Naive B cell (primary cell): ENCODE measurements at regions not wholly inside any gene's neighbourhood (a gene's known extent, or its start where the extent isn't known, plus 50 kb on each side); places are given as distances from the start of the nearest gene placed in this dataset.
A peak's percentile ranks its signal among the peaks of the same experiment; 100 is the strongest.

Experiments used
- ATAC-seq, 2 donors: fragments of 150-1000 bp; cut with Tn5 transposase; 2 replicates each; pipeline ENCODE4 v1.10.0; 2021; ENCODE audit warnings: low read depth in 2 of 2, mild to moderate bottlenecking in 2 of 2, moderate library complexity in 2 of 2
- DNase-seq: peaks from one replicate; pipeline ENCODE4 v3.0.0; 2022
- H3K27ac Mint-ChIP-seq, 6 donors: one replicate each; pipeline ENCODE4 v1.8.0; 2020 to 2022; ENCODE audit warnings: mild to moderate bottlenecking in 6 of 6, mixed read lengths in 6 of 6, moderate library complexity in 5 of 6, inconsistent platforms in 2 of 6
- H3K27me3 Mint-ChIP-seq, 3 donors: one replicate each; pipeline ENCODE4 v1.8.0; 2021 to 2022; ENCODE audit warnings: mixed read lengths in 3 of 3, mild to moderate bottlenecking in 1 of 3
- H3K36me3 Mint-ChIP-seq, 2 donors: one replicate each; pipeline ENCODE4 v1.8.0; 2020 to 2022; ENCODE audit warnings: mixed read lengths in 2 of 2, inconsistent platforms in 1 of 2, mild to moderate bottlenecking in 1 of 2
- H3K4me1 Mint-ChIP-seq, 3 donors: one replicate each; pipeline ENCODE4 v1.8.0; 2020 to 2022; ENCODE audit warnings: mixed read lengths in 3 of 3, inconsistent platforms in 1 of 3, mild to moderate bottlenecking in 1 of 3, moderate library complexity in 1 of 3
- H3K4me3 Mint-ChIP-seq, 8 donors: one replicate each; pipeline ENCODE4 v1.8.0; 2020 to 2022; ENCODE audit warnings: mild to moderate bottlenecking in 8 of 8, mixed read lengths in 8 of 8, moderate library complexity in 8 of 8, inconsistent platforms in 2 of 8
- H3K9me3 Mint-ChIP-seq, 7 donors: one replicate each; pipeline ENCODE4 v1.8.0; 2020 to 2022; ENCODE audit warnings: mixed read lengths in 7 of 7, mild to moderate bottlenecking in 5 of 7, inconsistent platforms in 2 of 7, moderate library complexity in 1 of 7

DNA sequence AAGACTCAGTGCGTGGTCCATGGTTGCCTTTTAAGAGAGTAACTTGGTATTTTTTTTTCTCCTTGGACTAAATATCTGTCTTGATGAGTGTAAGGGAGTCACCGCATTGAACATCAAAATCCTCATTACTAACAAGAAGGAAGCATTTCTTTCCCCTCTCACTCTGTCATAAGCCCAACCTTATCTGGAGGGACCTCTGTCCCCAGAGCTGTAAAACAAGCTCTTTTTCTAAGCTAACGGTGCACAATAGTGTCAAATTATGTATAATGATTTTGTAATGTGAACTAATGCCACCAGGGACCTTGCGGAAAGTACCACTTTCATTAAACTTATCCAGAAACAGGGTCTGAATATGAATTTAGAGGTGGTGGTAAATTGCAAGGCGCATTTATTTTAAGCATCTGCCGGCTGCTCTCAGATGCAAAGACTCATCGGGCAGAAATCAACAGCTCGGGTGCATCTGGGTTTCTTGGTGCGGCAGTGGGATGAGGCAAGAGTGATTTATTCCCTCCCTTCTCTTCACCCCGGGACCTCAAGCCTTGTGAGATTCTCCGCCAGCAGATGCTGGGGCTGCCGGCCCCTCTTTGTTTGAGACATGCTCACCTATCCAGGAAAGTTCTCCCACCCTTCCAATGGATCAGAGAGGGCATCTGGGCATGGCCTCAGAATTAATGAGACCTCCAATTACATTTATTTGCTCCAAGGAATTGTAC is 95.2 kb upstream of the IRX3 start:
- peaks cover 9 to 16% (median 15%) of the 10 kb centered on the region in 3 donors for H3K27me3 Mint-ChIP-seq
- no peak overlapping the region for H3K27ac Mint-ChIP-seq
- no peaks in the 10 kb centered on the region for H3K4me1 Mint-ChIP-seq
- H3K36me3 Mint-ChIP-seq: peaks cover 0 to 26% of the 10 kb centered on the region in 2 donors
- H3K4me3 Mint-ChIP-seq: no peak overlapping the region
- no peak for ATAC-seq
- DNase-seq: no peak
- H3K9me3 Mint-ChIP-seq: peaks cover 11 to 58% (median 24%) of the 10 kb centered on the region in 7 donors

DNA sequence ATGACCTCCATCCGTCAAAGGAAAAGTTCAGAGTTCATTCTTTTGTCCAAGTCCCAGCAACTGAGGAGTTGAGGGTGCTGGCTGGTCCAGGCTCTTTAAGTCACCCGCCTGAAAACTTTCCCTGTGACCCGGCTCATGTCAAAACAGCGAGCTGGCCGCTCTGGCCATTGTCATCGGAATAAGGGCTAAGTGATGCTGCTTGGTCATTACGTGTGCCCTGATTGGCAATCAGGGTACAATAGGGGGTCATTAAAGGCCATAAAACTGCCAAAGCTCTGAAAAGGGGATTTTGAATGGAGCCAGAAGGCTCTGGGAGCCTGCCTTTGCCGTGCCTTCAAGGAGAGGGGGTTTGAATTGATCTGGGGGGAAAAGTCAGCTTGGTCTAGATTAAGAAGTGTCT is 88.5 kb upstream of the IRX3 start:
- ATAC-seq (no peak), DNase-seq (no peak)
- H3K9me3 Mint-ChIP-seq: peaks cover 6 to 29% (median 16%) of the 10 kb centered on the region in 7 donors
- H3K4me3 Mint-ChIP-seq: no peak overlapping the region
- peaks cover 0 to 13% of the 10 kb centered on the region in 2 donors for H3K36me3 Mint-ChIP-seq
- peaks cover 46 to 73% (median 48%) of the 10 kb centered on the region in 3 donors for H3K27me3 Mint-ChIP-seq
- no peak overlapping the region for H3K27ac Mint-ChIP-seq
- peaks cover 0 to 6% (median 0%) of the 10 kb centered on the region in 3 donors for H3K4me1 Mint-ChIP-seq

DNA sequence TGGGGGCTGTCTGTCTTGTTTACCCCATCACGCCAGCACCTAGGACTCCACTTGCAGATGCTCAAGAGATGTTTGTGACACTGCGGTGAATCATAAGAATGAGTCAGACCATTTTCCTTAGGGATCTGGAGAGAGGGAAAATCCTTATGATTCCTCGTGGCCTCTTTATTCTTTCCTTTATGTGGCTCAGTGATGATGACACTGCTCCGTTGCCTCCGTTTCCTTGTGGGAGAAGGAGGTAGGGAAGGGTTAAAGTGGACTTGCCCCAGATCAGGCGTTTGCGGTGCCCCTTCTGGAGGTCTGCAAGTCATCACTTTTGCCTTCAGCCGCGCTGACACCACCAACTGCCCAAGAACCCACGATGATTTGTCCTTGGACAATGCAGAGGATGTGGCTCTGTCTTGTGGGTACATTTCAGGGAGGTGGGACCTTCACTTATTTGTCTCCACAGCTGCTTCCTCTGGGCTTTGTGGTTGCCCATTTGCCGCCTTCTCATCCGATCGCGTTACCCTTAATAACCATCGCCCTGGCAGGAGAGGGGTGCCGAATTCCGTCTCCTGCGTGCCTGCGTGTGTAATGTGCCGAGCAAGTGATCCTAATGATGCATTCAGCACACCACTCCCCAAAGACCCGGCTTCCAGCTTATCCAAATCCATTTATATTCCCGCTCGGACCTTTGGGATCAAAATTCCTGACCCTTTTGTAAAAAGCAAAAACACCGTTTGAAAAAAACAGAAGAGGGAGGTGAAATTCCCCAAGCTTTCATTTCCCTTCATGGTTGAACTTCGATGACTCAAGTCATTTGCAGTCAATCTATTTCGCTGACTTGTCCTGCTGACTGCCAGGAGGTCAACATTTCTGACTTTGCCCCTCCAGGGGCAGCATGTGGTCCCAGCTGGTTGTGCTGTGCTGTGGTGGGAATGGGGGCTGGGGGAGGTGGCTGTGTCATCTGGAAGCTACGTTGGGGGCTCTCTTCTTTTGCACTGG is 87.2 kb upstream of the IRX3 start:
- Mint-ChIP-seq H3K9me3 (peaks cover 4 to 19% (median 16%) of the 10 kb centered on the region in 7 donors), H3K36me3 (peaks cover 0 to 7% of the 10 kb centered on the region in 2 donors), H3K27ac (peak overlapping the region in 1 of 6 donors; percentile 73), H3K27me3 (peaks cover 36 to 78% (median 57%) of the 10 kb centered on the region in 3 donors), H3K4me3 (peak overlapping the region in 1 of 8 donors; percentile 9), H3K4me1 (peaks cover 0 to 6% (median 0%) of the 10 kb centered on the region in 3 donors)
- no peak for ATAC-seq
- DNase-seq: no peak

DNA sequence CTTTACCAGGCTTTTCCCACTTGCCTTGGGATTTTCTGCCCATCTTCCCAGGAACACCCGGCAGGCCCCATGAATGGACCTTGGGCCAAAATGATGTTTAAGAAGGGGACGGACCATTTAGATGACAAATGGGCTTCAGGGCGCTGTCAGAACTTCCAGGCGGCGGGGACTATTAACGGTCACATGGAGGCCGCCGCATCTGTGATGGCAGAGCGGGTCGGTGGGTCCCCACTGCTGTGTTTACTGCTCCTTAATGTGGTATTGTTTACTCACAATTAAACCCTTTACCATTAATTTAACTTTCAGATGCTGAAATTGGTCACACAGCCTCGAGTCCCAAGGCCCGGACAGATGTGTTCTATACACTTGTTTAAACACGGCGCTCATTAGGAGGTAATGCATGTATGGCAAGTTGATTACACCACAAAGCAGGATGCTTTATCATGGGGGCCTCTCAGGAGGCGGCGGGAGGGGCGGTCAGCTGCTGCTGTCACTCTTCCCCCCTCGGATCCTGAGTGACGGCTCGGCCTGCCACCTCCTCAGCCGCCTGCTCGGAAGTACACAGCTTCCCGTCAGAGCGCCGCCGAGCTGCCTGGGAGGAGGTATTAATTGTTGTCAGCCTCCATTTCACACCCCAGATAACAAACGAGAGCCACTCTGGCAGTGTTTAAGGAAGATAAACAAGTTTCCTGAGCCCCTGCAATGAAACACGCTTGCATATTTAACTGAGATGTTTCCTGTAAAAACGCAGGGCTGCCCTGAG is 83.9 kb upstream of the IRX3 start:
- Mint-ChIP-seq H3K36me3 (no peaks in the 10 kb centered on the region), H3K27me3 (peaks cover 32 to 57% (median 46%) of the 10 kb centered on the region in 3 donors), H3K4me3 (no peak overlapping the region), H3K9me3 (peaks cover 0 to 6% (median 2%) of the 10 kb centered on the region in 7 donors), H3K27ac (no peak overlapping the region), H3K4me1 (peaks cover 0 to 6% (median 0%) of the 10 kb centered on the region in 3 donors)
- no peak for ATAC-seq
- no peak for DNase-seq

DNA sequence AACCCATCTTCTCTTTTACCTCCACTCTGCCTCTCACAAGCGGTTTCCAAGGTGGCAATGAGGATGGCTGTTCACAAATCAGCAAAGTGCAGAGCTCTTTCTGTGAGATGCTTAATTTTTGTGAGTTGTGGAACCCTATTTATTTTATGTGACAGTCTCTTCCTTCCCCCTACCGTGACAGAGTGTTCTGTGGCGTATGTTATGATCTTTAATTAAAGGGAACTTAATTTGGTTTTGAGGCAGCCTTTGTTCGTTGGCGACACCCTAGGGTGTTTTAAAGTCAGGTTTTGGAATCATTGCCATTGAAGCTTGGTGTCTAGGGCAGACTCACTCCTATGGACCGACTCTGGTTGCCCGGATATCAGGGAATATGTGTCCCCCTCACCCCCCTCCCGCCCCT is 83.3 kb upstream of the IRX3 start:
- peaks cover 0 to 6% (median 2%) of the 10 kb centered on the region in 7 donors for H3K9me3 Mint-ChIP-seq
- no peaks in the 10 kb centered on the region for H3K36me3 Mint-ChIP-seq
- DNase-seq (no peak), ATAC-seq (no peak)
- H3K27ac Mint-ChIP-seq: no peak overlapping the region
- no peak overlapping the region for H3K4me3 Mint-ChIP-seq
- H3K4me1 Mint-ChIP-seq: peaks cover 0 to 6% (median 0%) of the 10 kb centered on the region in 3 donors
- peaks cover 30 to 54% (median 40%) of the 10 kb centered on the region in 3 donors for H3K27me3 Mint-ChIP-seq

DNA sequence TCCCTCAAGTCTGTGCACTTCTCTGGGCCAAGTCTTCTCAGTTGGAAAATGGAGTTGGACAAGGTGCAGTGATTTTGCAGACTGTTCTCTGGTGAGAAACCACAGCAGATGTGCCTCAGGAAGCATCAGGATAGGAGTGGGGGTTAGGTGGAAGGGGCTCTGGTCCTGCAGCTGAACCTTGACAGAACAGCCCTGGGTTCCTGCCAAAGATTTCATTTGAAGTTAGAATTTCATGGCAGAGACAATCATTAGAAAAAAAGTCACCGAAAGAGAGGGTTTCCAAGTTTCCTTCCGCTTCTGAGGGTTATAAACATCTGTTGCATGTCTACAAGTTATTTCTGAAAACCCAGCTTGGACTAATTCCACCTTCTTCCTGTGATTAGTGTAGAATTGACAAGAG is 80.4 kb upstream of the IRX3 start:
- H3K4me1 Mint-ChIP-seq: peaks cover 0 to 3% (median 0%) of the 10 kb centered on the region in 3 donors
- H3K36me3 Mint-ChIP-seq: no peaks in the 10 kb centered on the region
- H3K27me3 Mint-ChIP-seq: peaks cover 25 to 49% (median 39%) of the 10 kb centered on the region in 3 donors
- H3K27ac Mint-ChIP-seq: no peak overlapping the region
- ATAC-seq (no peak), DNase-seq (no peak)
- peaks cover 0 to 3% (median 0%) of the 10 kb centered on the region in 7 donors for H3K9me3 Mint-ChIP-seq
- H3K4me3 Mint-ChIP-seq: no peak overlapping the region

DNA sequence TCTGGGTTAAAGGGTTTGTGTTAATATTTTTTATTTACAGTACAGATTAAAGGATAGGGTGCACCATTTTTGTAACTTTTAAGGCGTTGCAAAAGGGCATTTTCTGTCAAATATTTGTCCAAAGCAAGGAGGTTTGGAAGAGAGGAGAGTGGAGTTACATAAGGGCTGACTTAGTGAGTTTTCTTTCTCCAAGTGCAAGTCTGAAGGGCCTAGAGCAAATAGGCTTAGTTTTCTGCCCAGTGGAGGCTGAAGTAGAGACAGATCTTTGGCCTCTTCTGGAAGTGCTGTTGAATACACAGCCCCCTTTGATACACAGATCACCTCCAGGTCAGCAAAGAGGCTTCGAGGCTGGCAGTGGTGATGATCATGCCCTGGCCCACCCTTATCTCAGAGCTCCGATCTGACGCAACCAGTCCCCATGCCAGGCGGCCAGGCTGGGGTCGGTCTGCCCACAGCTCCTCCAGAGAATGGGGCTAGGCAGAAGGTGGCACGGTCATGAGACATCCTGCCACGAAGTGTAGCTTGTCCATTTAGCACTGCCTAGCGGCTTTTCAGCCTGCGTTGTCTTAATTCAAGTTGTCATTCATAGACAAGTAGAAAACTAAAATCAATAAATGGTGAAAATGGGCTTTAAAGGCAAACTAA is 79.5 kb upstream of the IRX3 start:
- peaks cover 0 to 3% (median 0%) of the 10 kb centered on the region in 7 donors for H3K9me3 Mint-ChIP-seq
- H3K27ac Mint-ChIP-seq: no peak overlapping the region
- ATAC-seq (no peak), DNase-seq (no peak)
- no peak overlapping the region for H3K4me3 Mint-ChIP-seq
- peaks cover 25 to 53% (median 44%) of the 10 kb centered on the region in 3 donors for H3K27me3 Mint-ChIP-seq
- peaks cover 0 to 3% (median 0%) of the 10 kb centered on the region in 3 donors for H3K4me1 Mint-ChIP-seq
- H3K36me3 Mint-ChIP-seq: no peaks in the 10 kb centered on the region

DNA sequence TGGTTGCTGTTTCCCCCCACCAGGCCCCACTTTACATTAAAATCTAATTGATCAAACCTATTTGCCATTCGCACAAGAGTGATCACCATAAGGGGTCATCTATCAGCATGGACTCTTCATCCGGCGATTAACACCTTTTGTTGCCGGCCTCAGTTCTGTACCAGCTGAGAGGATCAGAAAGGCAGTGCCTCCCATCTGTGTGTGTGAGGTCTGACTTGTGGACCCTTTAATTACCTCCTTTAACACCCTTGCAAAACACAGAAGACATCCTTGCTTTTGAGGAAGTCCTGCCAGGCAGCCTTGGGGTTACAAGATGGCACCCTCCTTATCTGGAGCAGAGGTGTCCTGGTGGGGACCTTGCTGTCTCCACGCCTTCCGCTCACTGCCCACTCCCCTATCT is 77.2 kb upstream of the IRX3 start:
- H3K27ac Mint-ChIP-seq: no peak overlapping the region
- peaks cover 0 to 4% (median under 1%) of the 10 kb centered on the region in 7 donors for H3K9me3 Mint-ChIP-seq
- no peaks in the 10 kb centered on the region for H3K36me3 Mint-ChIP-seq
- DNase-seq (no peak), ATAC-seq (no peak)
- H3K4me1 Mint-ChIP-seq: no peaks in the 10 kb centered on the region
- peaks cover 26 to 44% (median 34%) of the 10 kb centered on the region in 3 donors for H3K27me3 Mint-ChIP-seq
- H3K4me3 Mint-ChIP-seq: peak overlapping the region in 1 of 8 donors; percentile 36

DNA sequence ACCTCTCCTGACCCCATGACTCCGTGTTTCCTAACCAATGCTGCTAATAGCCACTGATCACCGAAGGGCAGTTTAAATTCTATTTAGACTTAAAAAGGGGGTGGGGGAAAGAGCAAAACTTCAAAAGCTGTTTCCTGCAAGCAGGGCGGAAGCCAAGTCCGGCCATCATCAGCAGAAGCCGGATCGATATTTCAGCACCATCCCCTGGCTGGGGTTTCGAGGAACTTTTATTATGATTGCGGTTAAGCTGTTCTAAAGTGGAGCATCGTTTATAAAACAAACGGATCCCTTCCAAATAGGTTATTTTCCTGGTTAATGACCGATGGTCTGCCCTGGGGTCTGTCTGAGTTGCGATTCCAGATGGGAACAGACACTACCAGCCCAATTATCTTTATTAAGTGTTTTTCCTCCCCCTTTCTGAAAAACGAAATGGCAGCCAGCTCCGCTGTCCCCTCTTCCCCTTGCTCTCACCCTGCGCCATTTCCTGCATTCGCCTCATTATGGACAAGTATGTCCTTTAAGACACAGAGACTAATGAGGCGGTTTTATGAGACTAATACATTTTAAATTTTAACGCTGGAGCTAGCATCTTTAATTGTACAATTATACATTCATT is 76.1 kb upstream of the IRX3 start:
- H3K4me1 Mint-ChIP-seq: no peaks in the 10 kb centered on the region
- H3K36me3 Mint-ChIP-seq: no peaks in the 10 kb centered on the region
- H3K27me3 Mint-ChIP-seq: peaks cover 26 to 48% (median 34%) of the 10 kb centered on the region in 3 donors
- peaks cover 0 to 4% (median 2%) of the 10 kb centered on the region in 7 donors for H3K9me3 Mint-ChIP-seq
- ATAC-seq (no peak), DNase-seq (no peak)
- no peak overlapping the region for H3K4me3 Mint-ChIP-seq
- H3K27ac Mint-ChIP-seq: no peak overlapping the region

DNA sequence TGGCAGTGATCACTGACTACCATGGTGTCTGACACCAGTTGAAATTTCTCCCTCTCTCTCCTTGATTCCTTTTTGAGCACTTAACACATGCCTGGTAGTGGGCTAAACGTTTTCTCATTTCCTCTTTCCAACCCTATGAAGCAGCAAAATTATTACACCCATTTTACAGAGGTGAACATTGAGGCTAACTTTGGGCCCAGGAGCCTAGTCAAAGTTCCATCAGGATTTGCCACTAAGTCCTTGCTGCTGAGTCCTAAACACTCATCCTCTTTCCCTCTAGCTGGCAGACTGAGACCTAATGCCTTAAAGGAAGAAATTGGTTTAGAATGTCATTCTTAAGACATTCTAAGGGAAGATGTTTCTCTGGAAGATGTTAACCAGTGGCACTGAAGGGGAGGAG is 74.7 kb upstream of the IRX3 start:
- Mint-ChIP-seq H3K4me3 (no peak overlapping the region), H3K27ac (no peak overlapping the region), H3K4me1 (no peaks in the 10 kb centered on the region), H3K36me3 (no peaks in the 10 kb centered on the region), H3K9me3 (peaks cover 0 to 4% (median 2%) of the 10 kb centered on the region in 7 donors), H3K27me3 (peaks cover 26 to 53% (median 34%) of the 10 kb centered on the region in 3 donors)
- DNase-seq (no peak), ATAC-seq (no peak)

DNA sequence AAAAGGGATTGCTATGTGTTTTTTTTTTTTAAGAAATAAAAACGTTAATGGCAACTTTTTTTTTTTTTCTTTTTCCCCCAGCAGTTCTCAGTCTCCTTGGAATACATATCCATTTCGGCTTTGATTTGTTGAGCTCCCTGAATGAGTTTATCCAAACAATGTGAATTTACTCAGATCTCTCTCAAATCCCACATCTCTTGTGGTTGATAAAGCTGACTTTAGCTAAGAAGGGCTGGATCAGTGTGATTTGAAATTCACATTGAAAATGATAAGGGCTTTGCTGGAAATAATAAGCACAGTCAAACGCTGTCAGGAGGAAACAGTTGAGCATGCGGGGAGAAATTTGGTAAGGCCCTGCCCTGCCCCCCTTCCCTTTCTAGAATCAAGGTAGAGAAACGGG is 74.1 kb upstream of the IRX3 start:
- Mint-ChIP-seq H3K27ac (no peak overlapping the region), H3K9me3 (peaks cover 0 to 9% (median 2%) of the 10 kb centered on the region in 7 donors), H3K36me3 (no peaks in the 10 kb centered on the region), H3K4me1 (no peaks in the 10 kb centered on the region), H3K4me3 (no peak overlapping the region), H3K27me3 (peaks cover 26 to 53% (median 34%) of the 10 kb centered on the region in 3 donors)
- DNase-seq (no peak), ATAC-seq (no peak)

DNA sequence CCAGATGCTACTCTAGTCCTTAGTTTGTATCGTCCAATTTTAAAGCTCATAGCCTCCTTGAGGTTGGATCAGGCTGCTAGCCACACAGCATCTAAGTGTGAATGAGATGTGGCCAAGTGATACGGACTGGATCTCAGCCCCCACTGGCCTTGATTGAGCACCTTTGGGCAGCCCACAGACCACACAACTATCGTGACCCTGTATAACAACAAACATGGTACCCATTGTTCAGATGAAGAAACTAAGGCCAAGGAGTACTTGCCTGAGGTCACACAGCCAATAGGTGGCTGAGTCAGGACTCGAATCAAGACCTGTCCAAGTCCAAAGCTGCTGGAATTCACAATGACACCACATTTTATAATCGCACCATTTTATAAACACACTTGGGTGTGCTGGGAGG is 73.0 kb upstream of the IRX3 start:
- Mint-ChIP-seq H3K27me3 (peaks cover 20 to 47% (median 34%) of the 10 kb centered on the region in 3 donors), H3K27ac (no peak overlapping the region), H3K36me3 (peaks cover 0 to under 1% of the 10 kb centered on the region in 2 donors), H3K4me3 (peak overlapping the region in 1 of 8 donors; percentile 16), H3K4me1 (no peaks in the 10 kb centered on the region), H3K9me3 (peaks cover 2 to 20% (median 9%) of the 10 kb centered on the region in 7 donors)
- ATAC-seq (no peak), DNase-seq (no peak)
